ENCODE measurements at regions not wholly inside any gene's neighbourhood (a gene's known extent, or its start where the extent isn't known, plus 50 kb on each side); places are given as distances from the start of the nearest gene placed in this dataset.
A peak's percentile ranks its signal among the peaks of the same experiment; 100 is the strongest.

DNA sequence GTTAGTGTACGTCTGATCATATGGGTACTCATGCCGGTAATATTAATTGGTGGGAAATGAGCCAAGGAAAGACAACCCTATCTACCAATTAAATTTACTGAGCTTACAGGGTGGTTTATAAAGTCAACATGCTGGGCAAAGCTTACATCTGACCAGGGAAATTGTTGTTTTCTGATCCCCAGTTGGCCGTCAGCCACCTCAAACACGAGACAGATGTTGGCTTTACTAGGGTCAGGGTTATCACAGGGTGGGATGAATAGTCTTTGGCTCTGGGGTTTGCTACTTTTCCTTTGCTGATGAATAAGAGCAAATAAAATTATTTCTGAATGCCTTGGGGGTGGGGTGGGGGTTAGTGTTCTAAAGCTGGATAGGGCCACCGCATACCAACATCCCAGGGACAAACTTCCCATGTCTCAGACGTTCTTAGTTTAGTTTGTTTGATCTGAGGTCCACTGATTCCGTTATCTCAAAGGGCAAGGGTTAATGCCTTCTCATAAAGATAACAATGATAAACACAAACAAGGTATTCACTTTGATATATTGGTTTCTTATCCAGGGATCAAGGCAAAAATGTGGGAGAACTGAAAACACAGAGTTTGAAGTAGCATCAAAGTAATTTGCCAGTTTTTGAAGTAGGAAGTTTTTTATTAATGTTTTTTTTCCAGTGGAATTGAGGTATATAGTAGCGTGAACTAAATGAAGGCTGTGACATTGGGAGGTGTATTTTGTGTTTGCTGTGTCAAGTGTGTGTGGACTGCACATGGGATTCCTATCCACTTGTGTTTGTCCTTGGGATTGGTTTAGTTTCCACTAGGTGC lies 109.1 kb upstream of the RPS23 start:
- TF ChIP-seq, protein P1, sequence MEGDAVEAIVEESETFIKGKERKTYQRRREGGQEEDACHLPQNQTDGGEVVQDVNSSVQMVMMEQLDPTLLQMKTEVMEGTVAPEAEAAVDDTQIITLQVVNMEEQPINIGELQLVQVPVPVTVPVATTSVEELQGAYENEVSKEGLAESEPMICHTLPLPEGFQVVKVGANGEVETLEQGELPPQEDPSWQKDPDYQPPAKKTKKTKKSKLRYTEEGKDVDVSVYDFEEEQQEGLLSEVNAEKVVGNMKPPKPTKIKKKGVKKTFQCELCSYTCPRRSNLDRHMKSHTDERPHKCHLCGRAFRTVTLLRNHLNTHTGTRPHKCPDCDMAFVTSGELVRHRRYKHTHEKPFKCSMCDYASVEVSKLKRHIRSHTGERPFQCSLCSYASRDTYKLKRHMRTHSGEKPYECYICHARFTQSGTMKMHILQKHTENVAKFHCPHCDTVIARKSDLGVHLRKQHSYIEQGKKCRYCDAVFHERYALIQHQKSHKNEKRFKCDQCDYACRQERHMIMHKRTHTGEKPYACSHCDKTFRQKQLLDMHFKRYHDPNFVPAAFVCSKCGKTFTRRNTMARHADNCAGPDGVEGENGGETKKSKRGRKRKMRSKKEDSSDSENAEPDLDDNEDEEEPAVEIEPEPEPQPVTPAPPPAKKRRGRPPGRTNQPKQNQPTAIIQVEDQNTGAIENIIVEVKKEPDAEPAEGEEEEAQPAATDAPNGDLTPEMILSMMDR (IDR thresholded peaks at IDR 0.05; ENCODE audit: low read depth, low read length, missing input control): no peak
- TF ChIP-seq HNF4A (conservative IDR thresholded peaks at IDR 0.05): peak; percentile 63 to 68
- no peak for TF ChIP-seq TAF1 (conservative IDR thresholded peaks at IDR 0.05)
- TF ChIP-seq, protein P2, sequence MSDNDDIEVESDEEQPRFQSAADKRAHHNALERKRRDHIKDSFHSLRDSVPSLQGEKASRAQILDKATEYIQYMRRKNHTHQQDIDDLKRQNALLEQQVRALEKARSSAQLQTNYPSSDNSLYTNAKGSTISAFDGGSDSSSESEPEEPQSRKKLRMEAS (IDR thresholded peaks at IDR 0.05): peak; percentile 19
- TF ChIP-seq NR2F2 (IDR thresholded peaks at IDR 0.05): peak; percentile 65
- TF ChIP-seq JUND (IDR thresholded peaks at IDR 0.05): peak in 1 of 2 donors; percentile 54
